HepG2 (cell line): ENCODE measurements at regions not wholly inside any gene's neighbourhood (a gene's known extent, or its start where the extent isn't known, plus 50 kb on each side); places are given as distances from the start of the nearest gene placed in this dataset.

Experiments used
- ATAC-seq: fragments of 200-7000 bp; cut with Tn5 transposase; 3 replicates; pipeline ENCODE4 v1.9.1; 2020; ENCODE audit warnings: mild to moderate bottlenecking, moderate library complexity
- BruUV-seq: library from RNA; stranded (reverse); fragments of 400-500 nt; replicated peaks from 2 replicates; lab custom pipeline; 2021; lab: Mats Ljungman, UMichigan
- CTCF ChIA-PET: fragments of 300-600 bp; formaldehyde crosslinking; extraction: SDS; loops from one replicate; lab custom pipeline; 2021; ENCODE audit warnings: low total read pairs, inconsistent platforms, low intra/inter-chr PET ratio; lab: Yijun Ruan, JAX
- POLR2A ChIA-PET: fragments of 350-600 bp; sonication (Branson Sonifier 250); formaldehyde crosslinking; loops from one replicate; lab custom pipeline; 2020; ENCODE audit warnings: antibody characterized with exemption, inconsistent platforms; lab: Yijun Ruan, JAX
- DNase-seq: peaks from one replicate; pipeline ENCODE4 v3.0.0-alpha.2; 2015; ENCODE audit warnings: low spot score
- FAIRE-seq: peaks from 3 replicates; lab custom pipeline; 2011; peaks lifted over from hg19 to GRCh38; lab: Jason Lieb, UNC
- H2AFZ ChIP-seq: one replicate; pipeline ENCODE4 v1.6.1; 2011; ENCODE audit warnings: low read length, inconsistent platforms
- H3K27ac ChIP-seq: fragments of 300-600 bp; 3 replicates; pipeline ENCODE4 v1.8.0; 2011; ENCODE audit warnings: mixed run types, mild to moderate bottlenecking, mixed read lengths, low read length, inconsistent platforms; ENCODE audit not compliant: insufficient read depth; ENCODE audit errors: extremely low read length
- H3K27me3 ChIP-seq, 2 experiments: fragments of 200-600 bp in 1 of 2; 2 replicates in 1 of 2; 3 replicates in 1 of 2; pipeline versions ENCODE4 v1.6.0 to v1.8.0; 2011; ENCODE audit warnings: low read length in 2 of 2, mild to moderate bottlenecking in 2 of 2, moderate library complexity in 2 of 2, inconsistent platforms in 1 of 2; ENCODE audit not compliant: insufficient read depth in 2 of 2, control insufficient read depth in 1 of 2
- H3K36me3 ChIP-seq, 2 experiments: fragments of 200-600 bp in 1 of 2; replicated peaks in 1 of 2; 2 replicates in 1 of 2; 3 replicates in 1 of 2; pipeline versions ENCODE4 v1.5.1 to v1.8.0; 2011; ENCODE audit warnings: low read length in 2 of 2, inconsistent platforms in 1 of 2; ENCODE audit not compliant: insufficient read depth in 2 of 2, control insufficient read depth in 1 of 2
- H3K4me1 ChIP-seq: 2 replicates; pipeline ENCODE4 v1.5.1; 2012; ENCODE audit warnings: low read length, inconsistent platforms; ENCODE audit not compliant: insufficient read depth
- H3K4me2 ChIP-seq: 2 replicates; pipeline ENCODE4 v1.6.0; 2011; ENCODE audit warnings: low read depth, low read length, inconsistent platforms
- H3K4me3 ChIP-seq, 3 experiments: fragments of 200-600 bp in 1 of 3; sonication (generic), shearing (Covaris generic) in 1 of 3; replicated peaks in 1 of 3; 2 replicates each; pipeline ENCODE4 v1.5.1; 2011 to 2016; ENCODE audit warnings: low read length in 3 of 3, inconsistent platforms in 2 of 3, low read depth in 2 of 3, mild to moderate bottlenecking in 2 of 3, control low read depth in 1 of 3, mixed read lengths in 1 of 3; ENCODE audit not compliant: insufficient read depth in 1 of 3
- H3K79me2 ChIP-seq: one replicate; pipeline ENCODE4 v1.6.1; 2011; ENCODE audit warnings: low read length, inconsistent platforms; ENCODE audit not compliant: insufficient read depth
- H3K9ac ChIP-seq: 2 replicates; pipeline ENCODE4 v1.6.0; 2011; ENCODE audit warnings: mild to moderate bottlenecking, low read depth, low read length, inconsistent platforms; ENCODE audit not compliant: insufficient read depth
- H3K9me3 ChIP-seq: 2 replicates; pipeline ENCODE4 v1.5.1; 2012; ENCODE audit warnings: mild to moderate bottlenecking, low read length
- H4K20me1 ChIP-seq: 2 replicates; pipeline ENCODE4 v1.6.0; 2011; ENCODE audit warnings: inconsistent platforms, mild to moderate bottlenecking, low read length, moderate library complexity; ENCODE audit not compliant: insufficient read depth
- ARNT2 ChIP-seq: sonication (generic); formaldehyde crosslinking; IDR thresholded peaks from 2 replicates; pipeline ENCODE4 v1.8.0; 2022; ENCODE audit warnings: mild to moderate bottlenecking, low read depth, missing genetic modification reagents, moderate library complexity
- ARNTL ChIP-seq: sonication (generic); formaldehyde crosslinking; IDR thresholded peaks from 2 replicates; pipeline ENCODE4 v1.4.0; 2020; ENCODE audit warnings: mild to moderate bottlenecking, missing genetic modification reagents
- KAT2B ChIP-seq: fragments of 150-350 bp; IDR thresholded peaks from 2 replicates; pipeline ENCODE4 v1.6.1; 2014; ENCODE audit warnings: low read depth, low read length, borderline replicate concordance
- NCOA1 ChIP-seq: sonication (generic); formaldehyde crosslinking; IDR thresholded peaks from 2 replicates; pipeline ENCODE4 v1.9.0; 2021; ENCODE audit warnings: missing genetic modification reagents
- NFE2L1 ChIP-seq: sonication (generic); formaldehyde crosslinking; IDR thresholded peaks from 2 replicates; pipeline ENCODE4 v1.4.0; 2020; ENCODE audit warnings: missing genetic modification reagents, mild to moderate bottlenecking, borderline replicate concordance
- NFIC ChIP-seq: IDR thresholded peaks from 2 replicates; pipeline ENCODE4 v1.6.1; 2012; ENCODE audit warnings: mild to moderate bottlenecking, low read length, inconsistent platforms
- NFKB2 ChIP-seq: sonication (generic); formaldehyde crosslinking; IDR thresholded peaks from 2 replicates; pipeline ENCODE4 v1.4.0; 2020; ENCODE audit warnings: missing genetic modification reagents, borderline replicate concordance
- RNF2 ChIP-seq: fragments of 450-650 bp; conservative IDR thresholded peaks from 2 replicates; pipeline ENCODE4 v1.6.1; 2016; ENCODE audit warnings: low read depth
- RORA ChIP-seq: sonication (generic); formaldehyde crosslinking; IDR thresholded peaks from 2 replicates; pipeline ENCODE4 v1.5.0; 2020; ENCODE audit warnings: mild to moderate bottlenecking, missing genetic modification reagents, moderate library complexity
- SETDB1 ChIP-seq: sonication (generic); formaldehyde crosslinking; IDR thresholded peaks from 2 replicates; pipeline ENCODE4 v1.5.1; 2020; ENCODE audit warnings: missing genetic modification reagents, mild to moderate bottlenecking, borderline replicate concordance
- TEAD3 ChIP-seq: optimal IDR thresholded peaks from 2 replicates; pipeline ENCODE3; 2016; ENCODE audit warnings: borderline replicate concordance
- YY1 ChIP-seq: IDR thresholded peaks from 2 replicates; pipeline ENCODE4 v1.6.1; 2011; ENCODE audit warnings: low read length, low read depth, moderate library complexity, mild to moderate bottlenecking; ENCODE audit not compliant: insufficient read depth, insufficient replicate concordance
- ZC3H4 ChIP-seq: sonication (generic); formaldehyde crosslinking; IDR thresholded peaks from 2 replicates; pipeline ENCODE4 v1.4.0; 2020; ENCODE audit warnings: missing genetic modification reagents, borderline replicate concordance
- ZNF441 ChIP-seq: sonication (generic); formaldehyde crosslinking; IDR thresholded peaks from 2 replicates; pipeline ENCODE4 v1.7.0; 2021; ENCODE audit warnings: missing genetic modification reagents, borderline replicate concordance
- ZNF644 ChIP-seq: IDR thresholded peaks from 2 replicates; pipeline ENCODE4 v1.6.1; 2016; ENCODE audit warnings: low read depth
- ZNF7 ChIP-seq: IDR thresholded peaks from 2 replicates; pipeline ENCODE4 v1.6.1; 2016; ENCODE audit warnings: missing biosample characterization, missing genetic modification reagents
- WGBS: methylation state at CpG from one replicate; pipeline ENCODE4 v1.1.6; 2017; ENCODE audit warnings: low lambda C conversion rate; 5-methylcytosine and 5-hydroxymethylcytosine counted together
- in situ Hi-C: cut with HindIII; loops from 2 replicates; pipeline ENCODE4 v1.10.0; 2017; ENCODE audit warnings: low pct_unique_long_range_greater_than_20kb; ENCODE audit not compliant: extremely low pct_ligation_motif_present
- intact Hi-C: fragments of 100-400 bp; cut with micrococcal nuclease; formaldehyde crosslinking; loops from one replicate; pipeline ENCODE4 v1.10.0; 2022; ENCODE audit not compliant: unreplicated experiment

GRCh38 chr13:82833923-82834322, 1048.4 kb downstream of the SLITRK1 start:
- Histone ChIP-seq H3K4me3 (no peak overlapping the region), H3K36me3 (no peaks in the 10 kb centered on the region), H4K20me1 (no peaks in the 10 kb centered on the region), H2AFZ (no peak overlapping the region), H3K27me3 (no peaks in the 10 kb centered on the region), H3K4me1 (no peaks in the 10 kb centered on the region), H3K9me3 (0 out of 2 replicates have a peak, but pooled peaks cover 3% of the 10 kb centered on the region), H3K27ac (no peak overlapping the region), H3K4me2 (no peak overlapping the region), H3K9ac (no peak overlapping the region), H3K79me2 (no peaks in the 10 kb centered on the region)
- 32% methylated on average over 3 of the region's 3 CpGs for WGBS
- ChIA-PET POLR2A (no interaction called here), CTCF (no interaction called here)
- TF ChIP-seq ARNTL (CRISPR knock-in tag) = no peak
- no peak for TF ChIP-seq ZNF7 (CRISPR knock-in tag)
- TF ChIP-seq NFE2L1 (CRISPR knock-in tag) = no peak
- no peak for TF ChIP-seq ZNF441 (CRISPR knock-in tag)
- TF ChIP-seq NCOA1 (CRISPR knock-in tag) = no peak
- TF ChIP-seq RORA = no peak
- TF ChIP-seq ZNF644 (CRISPR knock-in tag) = no peak
- TF ChIP-seq ARNT2 (CRISPR knock-in tag) = no peak
- no peak for TF ChIP-seq KAT2B
- no peak for TF ChIP-seq SETDB1 (CRISPR knock-in tag)
- TF ChIP-seq TEAD3 (CRISPR knock-in tag) = no peak
- no peak for TF ChIP-seq YY1
- no peak for TF ChIP-seq ZC3H4
- TF ChIP-seq NFIC = no peak
- no peak for TF ChIP-seq NFKB2
- TF ChIP-seq RNF2 = no peak
- no peak for DNase-seq
- in situ Hi-C loops (no loop called here), intact Hi-C loops (no loop called here)
- FAIRE-seq = no peak
- no TSS peak for BruUV-seq
- no peak for ATAC-seq
